ENCODE measurements at regions not wholly inside any gene's neighbourhood (a gene's known extent, or its start where the extent isn't known, plus 50 kb on each side); places are given as distances from the start of the nearest gene placed in this dataset.
"Not testable (repeated sequence)": the region's sequence is repeated elsewhere in the genome, so short reads cannot be mapped to it uniquely, and the experiment has no call there.

DNA sequence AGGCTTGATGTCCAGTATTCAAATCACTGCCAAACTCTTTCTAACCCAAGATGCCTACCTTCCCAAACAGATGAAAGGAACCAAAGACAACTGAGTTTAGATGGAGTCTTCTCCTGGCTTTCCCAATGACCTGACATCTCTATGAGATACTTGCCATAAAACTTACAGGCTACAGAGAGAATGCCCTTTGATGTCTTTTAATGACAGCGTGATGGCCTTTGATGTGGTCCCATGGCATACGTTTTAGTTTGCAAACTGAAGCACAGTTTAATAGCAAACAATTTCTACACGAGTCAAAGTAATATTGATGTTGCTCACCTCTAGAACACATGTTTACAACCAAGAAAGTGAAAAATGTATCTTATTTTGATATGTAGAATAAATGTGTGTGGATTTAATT is 73.2 kb downstream of the ZIC4 start:
- no peak overlapping the region for H2BK5ac ChIP-seq (ENCODE audit: low read length)
- no peaks in the 10 kb centered on the region for H3K36me3 ChIP-seq (ENCODE audit: control insufficient read depth, insufficient read depth, low read length)
- H4K8ac ChIP-seq (ENCODE audit: low read depth, low read length), result no peak overlapping the region
- no peak overlapping the region for H3K56ac ChIP-seq (ENCODE audit: low read length)
- no peak overlapping the region for H2BK15ac ChIP-seq (replicated peaks; ENCODE audit: low read depth)
- peaks cover 2% of the 10 kb centered on the region for H3K27me3 ChIP-seq (ENCODE audit: insufficient read depth, low read length, poor library complexity)
- no peak overlapping the region for H2BK120ac ChIP-seq (ENCODE audit: low read depth, low read length)
- no peak overlapping the region for H2AK5ac ChIP-seq (ENCODE audit: low read length)
- no peak overlapping the region for H3K18ac ChIP-seq (ENCODE audit: low read length)
- H3K4me1 ChIP-seq (ENCODE audit: control insufficient read depth, low read depth, low read length), result no peaks in the 10 kb centered on the region
- no peak overlapping the region for H4K5ac ChIP-seq (ENCODE audit: low read length)
- no peaks in the 10 kb centered on the region for H3K79me2 ChIP-seq (ENCODE audit: control insufficient read depth, insufficient read depth, low read length)
- H3K27ac ChIP-seq (ENCODE audit: low read depth, low read length), result no peak overlapping the region
- no CpG with 5 or more reads among the region's 3 CpGs for WGBS (ENCODE audit: extremely low coverage, insufficient coverage, low lambda C conversion rate)
- no peak overlapping the region for H3K23ac ChIP-seq (ENCODE audit: low read length)
- no peaks in the 10 kb centered on the region for H3K79me1 ChIP-seq (ENCODE audit: low read length)
- no peak overlapping the region for H3K4me2 ChIP-seq (ENCODE audit: low read length)
- H3K9ac ChIP-seq (ENCODE audit: low read length), result no peak overlapping the region
- no peak overlapping the region for H3K4ac ChIP-seq (ENCODE audit: low read depth, low read length)
- no peak overlapping the region for H3K4me3 ChIP-seq (ENCODE audit: low read length)
- DNase-seq, result no peak

DNA sequence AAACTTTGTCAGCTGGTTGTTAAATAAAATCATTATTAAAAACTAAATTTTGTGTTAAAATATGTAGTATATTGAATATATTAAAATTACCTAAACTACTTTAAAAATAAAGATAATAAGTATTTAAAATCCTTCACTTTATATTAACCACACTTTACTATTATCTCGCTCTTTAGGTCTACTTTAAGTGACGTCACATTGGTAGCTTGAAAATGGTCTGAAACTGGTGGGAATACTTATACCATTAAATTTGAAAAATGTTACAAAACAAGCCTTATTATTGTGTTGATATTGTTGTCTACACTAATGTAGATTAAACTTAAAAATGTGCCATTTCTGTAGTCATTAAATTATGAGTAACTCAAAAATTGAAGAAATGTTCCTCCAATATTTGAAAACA is 77.6 kb downstream of the ZIC4 start:
- Histone ChIP-seq H3K79me1 (ENCODE audit: low read length) (no peaks in the 10 kb centered on the region), H3K18ac (ENCODE audit: low read length) (no peak overlapping the region), H3K23ac (ENCODE audit: low read length) (no peak overlapping the region), H3K27ac (ENCODE audit: low read depth, low read length) (no peak overlapping the region), H4K8ac (ENCODE audit: low read depth, low read length) (no peak overlapping the region), H3K4me3 (ENCODE audit: low read length) (no peak overlapping the region), H4K5ac (ENCODE audit: low read length) (no peak overlapping the region), H3K79me2 (ENCODE audit: control insufficient read depth, insufficient read depth, low read length) (no peaks in the 10 kb centered on the region), H3K56ac (ENCODE audit: low read length) (no peak overlapping the region), H2BK5ac (ENCODE audit: low read length) (no peak overlapping the region), H2BK120ac (ENCODE audit: low read depth, low read length) (no peak overlapping the region), H3K9ac (ENCODE audit: low read length) (no peak overlapping the region), H3K27me3 (ENCODE audit: insufficient read depth, low read length, poor library complexity) (no peaks in the 10 kb centered on the region), H2AK5ac (ENCODE audit: low read length) (no peak overlapping the region), H3K4me2 (ENCODE audit: low read length) (no peak overlapping the region), H3K4me1 (ENCODE audit: control insufficient read depth, low read depth, low read length) (no peaks in the 10 kb centered on the region), H3K4ac (ENCODE audit: low read depth, low read length) (no peak overlapping the region), H3K36me3 (ENCODE audit: control insufficient read depth, insufficient read depth, low read length) (no peaks in the 10 kb centered on the region), H2BK15ac (replicated peaks; ENCODE audit: low read depth) (no peak overlapping the region)
- no CpG with 5 or more reads among the region's 2 CpGs for WGBS (ENCODE audit: extremely low coverage, insufficient coverage, low lambda C conversion rate)
- no peak for DNase-seq

DNA sequence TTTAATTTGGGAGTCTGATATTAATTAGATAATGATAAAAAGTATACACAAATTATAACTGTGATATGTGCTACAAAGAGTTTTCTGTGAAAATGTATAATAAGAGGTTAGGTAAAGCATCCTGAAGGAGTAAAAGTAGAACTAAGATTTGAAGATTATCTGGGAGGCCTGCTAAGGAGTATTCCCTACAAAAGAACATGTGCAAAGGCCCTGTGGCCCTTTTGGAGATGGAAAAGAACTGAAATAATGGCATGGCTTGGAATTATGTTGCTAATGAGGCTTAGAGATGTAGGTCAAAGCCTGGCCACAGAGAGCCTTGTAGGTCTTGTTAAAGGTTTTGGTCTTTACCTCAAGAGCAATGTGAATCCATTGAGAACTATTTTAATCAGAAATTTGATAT is 82.0 kb downstream of the ZIC4 start:
- Histone ChIP-seq H4K5ac (ENCODE audit: low read length) (no peak overlapping the region), H2AK5ac (ENCODE audit: low read length) (no peak overlapping the region)

DNA sequence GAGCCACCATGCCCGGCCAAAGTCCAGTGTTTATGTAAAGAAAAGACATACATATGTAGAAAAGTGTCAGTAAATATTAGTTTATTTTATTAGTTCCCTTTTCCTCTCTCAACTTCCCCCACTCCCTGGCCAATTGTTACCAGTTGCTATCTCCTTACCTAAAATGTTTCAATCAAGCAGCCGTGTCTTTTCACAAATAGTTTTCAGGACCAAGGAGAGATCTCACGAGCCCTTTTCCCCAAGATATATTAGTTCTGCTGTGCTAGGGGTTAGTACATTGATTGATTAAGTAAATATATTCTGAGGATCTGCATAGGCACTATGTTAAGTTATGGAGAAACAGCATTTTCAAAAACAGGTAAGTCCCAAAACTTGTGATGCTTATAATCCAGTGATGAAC is 87.4 kb downstream of the ZIC4 start:
- Histone ChIP-seq H3K79me1 (ENCODE audit: low read length) (no peaks in the 10 kb centered on the region), H3K4ac (ENCODE audit: low read depth, low read length) (no peak overlapping the region), H3K18ac (ENCODE audit: low read length) (no peak overlapping the region), H2AK5ac (ENCODE audit: low read length) (no peak overlapping the region), H3K4me1 (ENCODE audit: control insufficient read depth, low read depth, low read length) (no peaks in the 10 kb centered on the region), H3K27ac (ENCODE audit: low read depth, low read length) (no peak overlapping the region), H3K4me2 (ENCODE audit: low read length) (no peak overlapping the region), H2BK120ac (ENCODE audit: low read depth, low read length) (no peak overlapping the region), H3K36me3 (ENCODE audit: control insufficient read depth, insufficient read depth, low read length) (no peaks in the 10 kb centered on the region), H2BK15ac (replicated peaks; ENCODE audit: low read depth) (no peak overlapping the region), H3K23ac (ENCODE audit: low read length) (no peak overlapping the region), H3K79me2 (ENCODE audit: control insufficient read depth, insufficient read depth, low read length) (no peaks in the 10 kb centered on the region), H4K8ac (ENCODE audit: low read depth, low read length) (no peak overlapping the region), H2BK5ac (ENCODE audit: low read length) (no peak overlapping the region), H3K4me3 (ENCODE audit: low read length) (no peak overlapping the region), H3K56ac (ENCODE audit: low read length) (no peak overlapping the region), H4K5ac (ENCODE audit: low read length) (no peak overlapping the region), H3K27me3 (ENCODE audit: insufficient read depth, low read length, poor library complexity) (no peaks in the 10 kb centered on the region), H3K9ac (ENCODE audit: low read length) (no peak overlapping the region)
- no peak for DNase-seq
- WGBS (ENCODE audit: extremely low coverage, insufficient coverage, low lambda C conversion rate), result no CpG with 5 or more reads among the region's 3 CpGs

More for the DNA sequence above, 82.0 kb downstream of the ZIC4 start:
- H3K27ac ChIP-seq (ENCODE audit: low read depth, low read length), result no peak overlapping the region
- no peaks in the 10 kb centered on the region for H3K27me3 ChIP-seq (ENCODE audit: insufficient read depth, low read length, poor library complexity)
- no peak overlapping the region for H3K4ac ChIP-seq (ENCODE audit: low read depth, low read length)
- H3K56ac ChIP-seq (ENCODE audit: low read length), result no peak overlapping the region
- no peak for DNase-seq
- no peaks in the 10 kb centered on the region for H3K4me1 ChIP-seq (ENCODE audit: control insufficient read depth, low read depth, low read length)
- no peak overlapping the region for H4K8ac ChIP-seq (ENCODE audit: low read depth, low read length)
- H3K36me3 ChIP-seq (ENCODE audit: control insufficient read depth, insufficient read depth, low read length), result no peaks in the 10 kb centered on the region
- H3K4me2 ChIP-seq (ENCODE audit: low read length), result no peak overlapping the region
- no peaks in the 10 kb centered on the region for H3K79me1 ChIP-seq (ENCODE audit: low read length)
- H2BK120ac ChIP-seq (ENCODE audit: low read depth, low read length), result no peak overlapping the region
- no peak overlapping the region for H3K23ac ChIP-seq (ENCODE audit: low read length)
- no peak overlapping the region for H2BK15ac ChIP-seq (replicated peaks; ENCODE audit: low read depth)
- H3K9ac ChIP-seq (ENCODE audit: low read length), result no peak overlapping the region
- no peak overlapping the region for H2BK5ac ChIP-seq (ENCODE audit: low read length)
- H3K79me2 ChIP-seq (ENCODE audit: control insufficient read depth, insufficient read depth, low read length), result no peaks in the 10 kb centered on the region
- no peak overlapping the region for H3K4me3 ChIP-seq (ENCODE audit: low read length)
- H3K18ac ChIP-seq (ENCODE audit: low read length), result no peak overlapping the region

DNA sequence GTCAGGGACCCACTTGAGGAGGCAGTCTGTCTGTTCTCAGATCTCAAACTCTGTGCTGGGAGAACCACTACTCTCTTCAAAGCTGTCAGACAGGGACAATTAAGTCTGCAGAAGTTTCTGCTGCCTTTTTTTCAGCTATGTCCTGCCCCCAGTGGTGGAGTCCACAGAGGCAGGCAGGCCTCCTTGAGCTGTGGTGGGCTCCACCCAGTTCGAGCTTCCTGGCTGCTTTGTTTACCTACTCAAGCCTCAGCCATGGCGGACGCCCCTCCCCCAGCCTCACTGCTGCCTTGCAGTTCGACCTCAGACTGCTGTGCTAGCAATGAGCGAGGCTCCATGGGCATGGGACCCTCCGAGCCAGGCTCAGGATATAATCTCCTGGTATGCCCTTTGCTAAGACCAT is 89.3 kb downstream of the ZIC4 start:
- not testable (repeated sequence) for H3K9ac ChIP-seq (ENCODE audit: low read length)

DNA sequence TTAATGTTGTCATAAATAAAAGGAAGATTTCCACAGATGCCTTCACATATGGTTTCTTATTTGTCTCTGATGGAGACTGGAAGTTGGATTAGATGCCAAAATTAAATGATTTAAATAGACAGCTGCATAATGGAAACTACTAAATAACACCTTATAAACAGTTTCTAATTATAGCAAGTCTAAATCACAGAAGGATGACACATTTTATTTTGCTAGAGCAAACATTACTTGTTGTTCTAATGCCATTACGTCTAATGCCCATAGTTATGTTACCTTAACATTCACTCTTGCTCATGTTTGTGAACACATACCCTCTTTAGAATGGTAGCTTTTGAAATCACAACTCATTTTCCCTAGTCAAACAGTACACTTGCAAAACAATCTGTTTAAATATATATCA is 92.8 kb downstream of the ZIC4 start:
- H3K18ac ChIP-seq (ENCODE audit: low read length), result no peak overlapping the region
- no peak overlapping the region for H3K23ac ChIP-seq (ENCODE audit: low read length)
- H2AK5ac ChIP-seq (ENCODE audit: low read length), result no peak overlapping the region
- H3K4me1 ChIP-seq (ENCODE audit: control insufficient read depth, low read depth, low read length), result no peaks in the 10 kb centered on the region
- no peak overlapping the region for H2BK5ac ChIP-seq (ENCODE audit: low read length)
- no peak overlapping the region for H3K4ac ChIP-seq (ENCODE audit: low read depth, low read length)
- H3K27ac ChIP-seq (ENCODE audit: low read depth, low read length), result no peak overlapping the region
- no peak overlapping the region for H2BK15ac ChIP-seq (replicated peaks; ENCODE audit: low read depth)
- no peak overlapping the region for H3K9ac ChIP-seq (ENCODE audit: low read length)
- no peaks in the 10 kb centered on the region for H3K79me2 ChIP-seq (ENCODE audit: control insufficient read depth, insufficient read depth, low read length)
- WGBS (ENCODE audit: extremely low coverage, insufficient coverage, low lambda C conversion rate), result no CpG with 5 or more reads among the region's 1 CpG
- no peaks in the 10 kb centered on the region for H3K27me3 ChIP-seq (ENCODE audit: insufficient read depth, low read length, poor library complexity)
- no peak overlapping the region for H3K4me3 ChIP-seq (ENCODE audit: low read length)
- no peak for DNase-seq
- no peak overlapping the region for H4K5ac ChIP-seq (ENCODE audit: low read length)
- H3K36me3 ChIP-seq (ENCODE audit: control insufficient read depth, insufficient read depth, low read length), result no peaks in the 10 kb centered on the region
- H2BK120ac ChIP-seq (ENCODE audit: low read depth, low read length), result no peak overlapping the region
- no peak overlapping the region for H4K8ac ChIP-seq (ENCODE audit: low read depth, low read length)
- H3K56ac ChIP-seq (ENCODE audit: low read length), result no peak overlapping the region
- H3K79me1 ChIP-seq (ENCODE audit: low read length), result no peaks in the 10 kb centered on the region
- H3K4me2 ChIP-seq (ENCODE audit: low read length), result no peak overlapping the region

More for the DNA sequence above, 89.3 kb downstream of the ZIC4 start:
- H3K79me1 ChIP-seq (ENCODE audit: low read length); H3K27me3 ChIP-seq (ENCODE audit: insufficient read depth, low read length, poor library complexity); H3K4ac ChIP-seq (ENCODE audit: low read depth, low read length); H3K36me3 ChIP-seq (ENCODE audit: control insufficient read depth, insufficient read depth, low read length); H3K23ac ChIP-seq (ENCODE audit: low read length); H2AK5ac ChIP-seq (ENCODE audit: low read length); H3K18ac ChIP-seq (ENCODE audit: low read length); H4K8ac ChIP-seq (ENCODE audit: low read depth, low read length); H3K4me2 ChIP-seq (ENCODE audit: low read length); H3K79me2 ChIP-seq (ENCODE audit: control insufficient read depth, insufficient read depth, low read length); H4K5ac ChIP-seq (ENCODE audit: low read length); H3K4me3 ChIP-seq (ENCODE audit: low read length); H2BK120ac ChIP-seq (ENCODE audit: low read depth, low read length); H3K27ac ChIP-seq (ENCODE audit: low read depth, low read length); H2BK5ac ChIP-seq (ENCODE audit: low read length); H3K4me1 ChIP-seq (ENCODE audit: control insufficient read depth, low read depth, low read length); H2BK15ac ChIP-seq (replicated peaks; ENCODE audit: low read depth); H3K56ac ChIP-seq (ENCODE audit: low read length): not testable (repeated sequence)
- WGBS (ENCODE audit: extremely low coverage, insufficient coverage, low lambda C conversion rate), result no CpG with 5 or more reads among the region's 6 CpGs
- DNase-seq, result peak; percentile 16

All from mesendoderm (in vitro differentiated cells).